ENCODE measurements at regions not wholly inside any gene's neighbourhood (a gene's known extent, or its start where the extent isn't known, plus 50 kb on each side); places are given as distances from the start of the nearest gene placed in this dataset.

GRCh38 chr13:79799059-79799867 lies 318.3 kb downstream of the NDFIP2 start:
- no peak for DNase-seq (ENCODE audit: extremely low spot score)
- WGBS: 28% methylated on average over 2 of the region's 2 CpGs
- intact Hi-C loops (cut with DNase I): no loop called here

DNA sequence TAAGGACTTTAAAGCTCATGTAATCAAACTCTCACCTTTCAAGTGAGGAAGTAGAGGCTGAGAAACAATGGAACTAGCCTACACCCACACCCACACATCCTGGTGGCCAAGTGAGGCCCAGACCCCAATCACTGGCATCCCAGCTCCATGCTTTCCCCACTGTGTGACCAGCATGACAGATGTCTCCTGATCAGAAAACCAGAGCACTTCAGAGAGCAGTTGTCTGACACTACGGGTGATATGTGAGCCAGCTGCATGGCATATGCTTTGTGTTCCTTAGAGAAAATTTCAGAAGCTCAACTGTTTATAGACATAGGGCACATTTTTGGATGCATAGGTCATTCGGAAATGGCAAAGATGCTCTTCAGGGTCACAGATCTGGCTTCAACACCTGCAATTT lies 315.2 kb downstream of the NDFIP2 start:
- no peaks in the 10 kb centered on the region for H3K4me1 ChIP-seq
- DNase-seq (ENCODE audit: extremely low spot score): no peak
- no peaks in the 10 kb centered on the region for H3K36me3 ChIP-seq
- 87% methylated on average over 2 of the region's 2 CpGs for WGBS
- no peak overlapping the region for H3K27ac ChIP-seq (replicated peaks in 1 of 4)
- H3K27me3 ChIP-seq: no peaks in the 10 kb centered on the region
- no peak overlapping the region for H3K4me3 ChIP-seq
- TF ChIP-seq EP300 (IDR thresholded peaks at IDR 0.05) (no peak), POLR2A (IDR thresholded peaks at IDR 0.05; ENCODE audit: low read depth) (no peak), POLR2AphosphoS5 (IDR thresholded peaks at IDR 0.05) (no peak)
- TF ChIP-seq, protein P1, sequence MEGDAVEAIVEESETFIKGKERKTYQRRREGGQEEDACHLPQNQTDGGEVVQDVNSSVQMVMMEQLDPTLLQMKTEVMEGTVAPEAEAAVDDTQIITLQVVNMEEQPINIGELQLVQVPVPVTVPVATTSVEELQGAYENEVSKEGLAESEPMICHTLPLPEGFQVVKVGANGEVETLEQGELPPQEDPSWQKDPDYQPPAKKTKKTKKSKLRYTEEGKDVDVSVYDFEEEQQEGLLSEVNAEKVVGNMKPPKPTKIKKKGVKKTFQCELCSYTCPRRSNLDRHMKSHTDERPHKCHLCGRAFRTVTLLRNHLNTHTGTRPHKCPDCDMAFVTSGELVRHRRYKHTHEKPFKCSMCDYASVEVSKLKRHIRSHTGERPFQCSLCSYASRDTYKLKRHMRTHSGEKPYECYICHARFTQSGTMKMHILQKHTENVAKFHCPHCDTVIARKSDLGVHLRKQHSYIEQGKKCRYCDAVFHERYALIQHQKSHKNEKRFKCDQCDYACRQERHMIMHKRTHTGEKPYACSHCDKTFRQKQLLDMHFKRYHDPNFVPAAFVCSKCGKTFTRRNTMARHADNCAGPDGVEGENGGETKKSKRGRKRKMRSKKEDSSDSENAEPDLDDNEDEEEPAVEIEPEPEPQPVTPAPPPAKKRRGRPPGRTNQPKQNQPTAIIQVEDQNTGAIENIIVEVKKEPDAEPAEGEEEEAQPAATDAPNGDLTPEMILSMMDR (IDR thresholded peaks at IDR 0.05): no peak
- intact Hi-C loops (cut with DNase I): no loop called here
- H3K9me3 ChIP-seq: no peaks in the 10 kb centered on the region

More at GRCh38 chr13:79799059-79799867, 318.3 kb downstream of the NDFIP2 start:
- H3K4me3 ChIP-seq: no peak overlapping the region
- TF ChIP-seq POLR2AphosphoS5 (IDR thresholded peaks at IDR 0.05) (no peak), EP300 (IDR thresholded peaks at IDR 0.05) (no peak), POLR2A (IDR thresholded peaks at IDR 0.05; ENCODE audit: low read depth) (no peak)
- TF ChIP-seq, protein P1 (IDR thresholded peaks at IDR 0.05): no peak
- no peaks in the 10 kb centered on the region for H3K36me3 ChIP-seq
- no peaks in the 10 kb centered on the region for H3K9me3 ChIP-seq
- no peak overlapping the region for H3K27ac ChIP-seq (replicated peaks in 1 of 4)
- no peaks in the 10 kb centered on the region for H3K4me1 ChIP-seq
- H3K27me3 ChIP-seq: no peaks in the 10 kb centered on the region

DNA sequence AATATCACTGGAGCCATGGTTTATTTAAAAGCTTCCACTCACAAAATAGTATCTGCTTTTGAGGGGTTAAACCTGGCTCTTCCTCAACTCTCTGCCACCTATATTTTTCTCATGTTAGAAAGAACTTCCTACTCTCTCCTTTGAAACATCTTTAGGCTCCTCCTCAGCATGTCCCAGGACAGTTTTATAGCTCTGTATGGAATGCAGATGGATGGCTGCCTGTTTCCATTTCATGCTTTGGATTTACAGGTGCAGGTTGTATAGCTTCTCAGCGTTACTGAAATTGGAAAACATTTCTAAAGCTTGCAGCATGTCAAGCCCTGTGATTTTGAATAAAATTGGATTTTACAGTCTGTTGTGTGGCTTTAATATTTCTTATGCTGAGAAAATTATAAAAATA lies 314.0 kb downstream of the NDFIP2 start:
- no peaks in the 10 kb centered on the region for H3K27me3 ChIP-seq
- intact Hi-C loops (cut with DNase I): no loop called here
- no peak overlapping the region for H3K27ac ChIP-seq (replicated peaks in 1 of 4)
- TF ChIP-seq EP300 (IDR thresholded peaks at IDR 0.05) (no peak), POLR2A (IDR thresholded peaks at IDR 0.05; ENCODE audit: low read depth) (no peak), POLR2AphosphoS5 (IDR thresholded peaks at IDR 0.05) (no peak)
- TF ChIP-seq, protein P1 (IDR thresholded peaks at IDR 0.05): no peak
- no peaks in the 10 kb centered on the region for H3K36me3 ChIP-seq
- peaks cover 0 to 8% (median 1%) of the 10 kb centered on the region in 4 donors for H3K9me3 ChIP-seq
- WGBS: 64% methylated on average over 1 of the region's 1 CpG
- no peaks in the 10 kb centered on the region for H3K4me1 ChIP-seq
- no peak for DNase-seq (ENCODE audit: extremely low spot score)
- H3K4me3 ChIP-seq: no peak overlapping the region

GRCh38 chr13:79792716-79793115 lies 311.8 kb downstream of the NDFIP2 start:
- no peak for DNase-seq (ENCODE audit: extremely low spot score)
- peaks cover 0 to 25% (median 13%) of the 10 kb centered on the region in 4 donors for H3K9me3 ChIP-seq
- H3K4me1 ChIP-seq: no peaks in the 10 kb centered on the region
- no peaks in the 10 kb centered on the region for H3K27me3 ChIP-seq
- H3K4me3 ChIP-seq: no peak overlapping the region
- TF ChIP-seq POLR2A (IDR thresholded peaks at IDR 0.05; ENCODE audit: low read depth): no peak
- no peak for TF ChIP-seq EP300 (IDR thresholded peaks at IDR 0.05)
- TF ChIP-seq POLR2AphosphoS5 (IDR thresholded peaks at IDR 0.05): no peak
- TF ChIP-seq, protein P1 (IDR thresholded peaks at IDR 0.05): no peak
- H3K36me3 ChIP-seq: no peaks in the 10 kb centered on the region
- intact Hi-C loops (cut with DNase I): no loop called here
- H3K27ac ChIP-seq (replicated peaks in 1 of 4): no peak overlapping the region

All from esophagus muscularis mucosa (tissue), 4 donors.